Endothelial cell of umbilical vein (primary cell): ENCODE measurements at regions not wholly inside any gene's neighbourhood (a gene's known extent, or its start where the extent isn't known, plus 50 kb on each side); places are given as distances from the start of the nearest gene placed in this dataset.

ENCODE experiments used
- BruUV-seq: library from RNA; stranded (reverse); fragments of 400-500 nt; replicated peaks from 2 replicates; lab custom pipeline; 2021; lab: Mats Ljungman, UMichigan
- CTCF ChIA-PET: fragments of 300-600, 350-600 bp; sonication (Branson Sonifier 250); formaldehyde crosslinking; loops from one replicate; lab custom pipeline; 2021; ENCODE audit warnings: antibody characterized with exemption, inconsistent platforms; lab: Charles Lee
- POLR2A ChIA-PET: fragments of 300-600, 350-600 bp; sonication (Branson Sonifier 250); formaldehyde crosslinking; loops from one replicate; lab custom pipeline; 2021; ENCODE audit warnings: antibody characterized with exemption, inconsistent platforms; lab: Charles Lee
- DNase-seq: peaks from one replicate; pipeline ENCODE4 v3.0.0-alpha.2; 2011; ENCODE audit warnings: low read depth, low spot score
- FAIRE-seq: peaks from 2 replicates; lab custom pipeline; 2011; peaks lifted over from hg19 to GRCh38; lab: Jason Lieb, UNC
- H2AFZ ChIP-seq: 2 replicates; pipeline ENCODE4 v1.6.0; 2012; ENCODE audit warnings: low read depth, low read length, control low read depth, inconsistent platforms
- H3K27ac ChIP-seq: 2 replicates; pipeline ENCODE4 v1.5.1; 2011; ENCODE audit warnings: low read depth, mild to moderate bottlenecking, control low read depth, low read length, moderate library complexity; ENCODE audit not compliant: insufficient read depth
- H3K27me3 ChIP-seq, 2 experiments: 2 replicates each; pipeline versions ENCODE4 v1.6.0 to v1.6.1; 2011; ENCODE audit warnings: low read length in 2 of 2, mixed read lengths in 1 of 2; ENCODE audit not compliant: control insufficient read depth in 2 of 2, insufficient read depth in 2 of 2
- H3K36me3 ChIP-seq, 2 experiments: 2 replicates in 1 of 2; 3 replicates in 1 of 2; pipeline ENCODE4 v1.5.1; 2011; ENCODE audit warnings: low read length in 2 of 2, mild to moderate bottlenecking in 1 of 2, moderate library complexity in 1 of 2; ENCODE audit not compliant: control insufficient read depth in 2 of 2, insufficient read depth in 2 of 2; ENCODE audit errors: extremely low read depth in 1 of 2
- H3K4me1 ChIP-seq: 3 replicates; pipeline ENCODE4 v1.5.1; 2011; ENCODE audit warnings: mild to moderate bottlenecking, low read length; ENCODE audit not compliant: control insufficient read depth, insufficient read depth; ENCODE audit errors: extremely low read depth
- H3K4me2 ChIP-seq: 2 replicates; pipeline ENCODE4 v1.6.1; 2011; ENCODE audit warnings: low read length, control low read depth, mixed read lengths; ENCODE audit not compliant: insufficient read depth
- H3K4me3 ChIP-seq, 3 experiments: fragments of 200-600 bp in 1 of 3; sonication (generic), shearing (Covaris generic) in 1 of 3; replicated peaks in 1 of 3; 2 replicates each; pipeline ENCODE4 v1.5.1; 2011 to 2016; ENCODE audit warnings: control low read depth in 3 of 3, low read length in 3 of 3, mild to moderate bottlenecking in 2 of 3, inconsistent platforms in 1 of 3, low read depth in 1 of 3, moderate library complexity in 1 of 3; ENCODE audit not compliant: insufficient read depth in 1 of 3
- H3K79me2 ChIP-seq: 2 replicates; pipeline ENCODE4 v1.6.0; 2012; ENCODE audit warnings: low read length, inconsistent platforms; ENCODE audit not compliant: control insufficient read depth, insufficient read depth
- H3K9ac ChIP-seq: replicated peaks from 2 replicates; pipeline ENCODE3; 2011; ENCODE audit warnings: low read length, control low read depth; ENCODE audit not compliant: insufficient read depth; ENCODE audit errors: extremely low read depth
- H3K9me1 ChIP-seq: replicated peaks from 3 replicates; pipeline ENCODE4 v1.6.0; 2011; ENCODE audit warnings: mild to moderate bottlenecking, low read length; ENCODE audit not compliant: control insufficient read depth, insufficient read depth; ENCODE audit errors: extremely low read depth
- H3K9me3 ChIP-seq: replicated peaks from 2 replicates; pipeline ENCODE4 v1.5.1; 2012; ENCODE audit warnings: low read length, inconsistent platforms; ENCODE audit not compliant: control insufficient read depth, insufficient read depth
- H4K20me1 ChIP-seq: replicated peaks from 2 replicates; pipeline ENCODE3; 2011; ENCODE audit warnings: mild to moderate bottlenecking, low read length; ENCODE audit not compliant: control insufficient read depth, insufficient read depth; ENCODE audit errors: extremely low read depth
- EZH2 ChIP-seq: IDR thresholded peaks from 2 replicates; pipeline ENCODE4 v1.6.1; 2012; ENCODE audit warnings: borderline replicate concordance, low read depth, mild to moderate bottlenecking, moderate library complexity, low read length, inconsistent platforms; ENCODE audit not compliant: severe bottlenecking
- FOS ChIP-seq: IDR thresholded peaks from 2 replicates; pipeline ENCODE4 v1.6.1; 2011; ENCODE audit warnings: mild to moderate bottlenecking, low read length, moderate library complexity, borderline replicate concordance; ENCODE audit not compliant: insufficient read depth
- GATA2 ChIP-seq: IDR thresholded peaks from 2 replicates; pipeline ENCODE4 v1.7.0; 2011; ENCODE audit warnings: low read depth, mild to moderate bottlenecking, moderate library complexity, mixed read lengths, low read length; ENCODE audit not compliant: insufficient read length, insufficient read depth
- JUN ChIP-seq: IDR thresholded peaks from 2 replicates; pipeline ENCODE4 v1.6.1; 2011; ENCODE audit warnings: borderline replicate concordance, low read depth; ENCODE audit not compliant: insufficient read length, insufficient read depth
- MYC ChIP-seq: IDR thresholded peaks from one replicate; pipeline ENCODE4 v1.6.1; 2011; ENCODE audit warnings: mild to moderate bottlenecking, low read depth, low read length
- POLR2A ChIP-seq: IDR thresholded peaks from 2 replicates; pipeline ENCODE4 v1.6.1; 2012; ENCODE audit warnings: low read depth, mild to moderate bottlenecking, control low read depth, low read length
- POLR2AphosphoS5 ChIP-seq: IDR thresholded peaks from 2 replicates; pipeline ENCODE4 v1.6.1; 2012; ENCODE audit warnings: low read depth, mild to moderate bottlenecking, control low read depth, low read length, moderate library complexity; ENCODE audit not compliant: insufficient read depth
- dilution Hi-C: fragments of 300-500 bp; cut with MboI; formaldehyde crosslinking; loops from one replicate; pipeline ENCODE4 v1.15.0; 2019; ENCODE audit warnings: low sequenced_read_pairs; ENCODE audit not compliant: extremely low pct_ligation_motif_present
- intact Hi-C: fragments of 100-400 bp; cut with micrococcal nuclease; formaldehyde crosslinking; loops from one replicate; pipeline ENCODE4 v1.10.0; 2022
- TF ChIP-seq, protein P1 (sequence below), 2 donors: IDR thresholded peaks; 1 replicate in 1 of 2; 2 replicates in 1 of 2; pipeline ENCODE4 v1.5.1; 2011; ENCODE audit warnings: low read length in 2 of 2, mild to moderate bottlenecking in 2 of 2, moderate library complexity in 2 of 2, control low read depth in 1 of 2, inconsistent platforms in 1 of 2, low read depth in 1 of 2; ENCODE audit not compliant: insufficient read depth in 1 of 2; ENCODE audit errors: extremely low read depth in 1 of 2
- TF ChIP-seq, protein P2 (sequence below): IDR thresholded peaks from 2 replicates; pipeline ENCODE4 v1.6.1; 2011; ENCODE audit not compliant: insufficient read depth, insufficient read length

DNA sequence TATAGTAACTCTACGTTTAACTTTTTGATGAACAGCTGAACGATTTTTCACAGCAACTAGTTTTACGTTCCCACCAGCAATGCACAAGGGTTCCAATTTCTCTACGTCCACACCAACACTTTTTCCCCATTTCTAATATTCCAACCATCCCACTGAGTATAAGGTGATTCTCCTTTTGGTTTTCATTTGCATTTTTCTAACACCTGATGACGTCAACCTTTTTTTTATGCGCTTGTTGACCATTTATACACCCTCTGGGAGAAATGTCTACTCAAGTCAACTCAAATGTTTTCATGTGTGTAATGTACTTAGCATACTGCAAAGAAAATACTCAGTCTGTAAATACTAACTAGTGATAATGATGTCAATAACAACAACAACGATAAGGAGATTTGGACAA lies 177.2 kb upstream of the TENM3 start:
- peaks cover 7% of the 10 kb centered on the region for H3K9me3 ChIP-seq
- DNase-seq = no peak
- no peaks in the 10 kb centered on the region for H3K4me1 ChIP-seq
- H3K27ac ChIP-seq = no peak overlapping the region
- intact Hi-C loops (no loop called here), dilution Hi-C loops (no loop called here)
- H3K4me3 ChIP-seq = no peak overlapping the region
- H3K9me1 ChIP-seq = no peaks in the 10 kb centered on the region
- H3K27me3 ChIP-seq = no peaks in the 10 kb centered on the region
- H2AFZ ChIP-seq = no peak overlapping the region
- TF ChIP-seq MYC = no peak
- no peak for TF ChIP-seq POLR2A
- TF ChIP-seq, protein P1, sequence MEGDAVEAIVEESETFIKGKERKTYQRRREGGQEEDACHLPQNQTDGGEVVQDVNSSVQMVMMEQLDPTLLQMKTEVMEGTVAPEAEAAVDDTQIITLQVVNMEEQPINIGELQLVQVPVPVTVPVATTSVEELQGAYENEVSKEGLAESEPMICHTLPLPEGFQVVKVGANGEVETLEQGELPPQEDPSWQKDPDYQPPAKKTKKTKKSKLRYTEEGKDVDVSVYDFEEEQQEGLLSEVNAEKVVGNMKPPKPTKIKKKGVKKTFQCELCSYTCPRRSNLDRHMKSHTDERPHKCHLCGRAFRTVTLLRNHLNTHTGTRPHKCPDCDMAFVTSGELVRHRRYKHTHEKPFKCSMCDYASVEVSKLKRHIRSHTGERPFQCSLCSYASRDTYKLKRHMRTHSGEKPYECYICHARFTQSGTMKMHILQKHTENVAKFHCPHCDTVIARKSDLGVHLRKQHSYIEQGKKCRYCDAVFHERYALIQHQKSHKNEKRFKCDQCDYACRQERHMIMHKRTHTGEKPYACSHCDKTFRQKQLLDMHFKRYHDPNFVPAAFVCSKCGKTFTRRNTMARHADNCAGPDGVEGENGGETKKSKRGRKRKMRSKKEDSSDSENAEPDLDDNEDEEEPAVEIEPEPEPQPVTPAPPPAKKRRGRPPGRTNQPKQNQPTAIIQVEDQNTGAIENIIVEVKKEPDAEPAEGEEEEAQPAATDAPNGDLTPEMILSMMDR (IDR thresholded peaks at IDR 0.05; ENCODE audit: extremely low read depth in 1 of 2, insufficient read depth in 1 of 2, low read depth in 1 of 2, low read length in 2 of 2) = no peak
- TF ChIP-seq GATA2 = no peak
- TF ChIP-seq EZH2 = no peak
- TF ChIP-seq FOS = no peak
- TF ChIP-seq JUN = no peak
- TF ChIP-seq, protein P2, sequence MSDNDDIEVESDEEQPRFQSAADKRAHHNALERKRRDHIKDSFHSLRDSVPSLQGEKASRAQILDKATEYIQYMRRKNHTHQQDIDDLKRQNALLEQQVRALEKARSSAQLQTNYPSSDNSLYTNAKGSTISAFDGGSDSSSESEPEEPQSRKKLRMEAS = no peak
- TF ChIP-seq POLR2AphosphoS5 = no peak
- no peak overlapping the region for H3K4me2 ChIP-seq
- H4K20me1 ChIP-seq = no peaks in the 10 kb centered on the region
- ChIA-PET POLR2A (no interaction called here), CTCF (no interaction called here)
- no TSS peak for BruUV-seq
- no peaks in the 10 kb centered on the region for H3K36me3 ChIP-seq
- FAIRE-seq = no peak
- H3K9ac ChIP-seq = no peak overlapping the region
- H3K79me2 ChIP-seq = no peaks in the 10 kb centered on the region
